Epidermal melanocyte (primary cell): ENCODE measurements at regions not wholly inside any gene's neighbourhood (a gene's known extent, or its start where the extent isn't known, plus 50 kb on each side); places are given as distances from the start of the nearest gene placed in this dataset.
"Not testable (repeated sequence)": the region's sequence is repeated elsewhere in the genome, so short reads cannot be mapped to it uniquely, and the experiment has no call there.

ENCODE experiments used
- DNase-seq: peaks from one replicate; pipeline ENCODE4 v3.0.0; 2011; ENCODE audit warnings: low spot score; ENCODE audit not compliant: insufficient read length

DNA sequence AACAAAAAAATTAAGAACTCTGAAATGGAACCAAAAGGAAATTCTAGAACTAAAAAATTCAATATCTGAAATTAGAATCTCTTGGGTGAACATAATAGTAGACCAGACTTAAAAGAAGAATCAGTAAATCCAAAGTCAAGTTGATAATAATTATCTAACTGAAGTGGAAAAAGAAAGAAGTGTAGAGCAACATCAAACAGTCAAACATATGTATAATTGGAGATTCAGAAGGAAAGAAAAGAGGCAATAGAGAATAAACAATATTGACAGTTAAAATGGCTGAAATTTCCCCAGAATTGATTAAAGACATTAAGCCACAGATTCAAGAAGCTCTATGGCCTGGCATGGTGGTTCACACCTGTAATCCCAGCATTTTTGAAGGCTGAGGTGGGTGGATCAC lies 383.6 kb downstream of the PREX1 start:
- no peak for DNase-seq

DNA sequence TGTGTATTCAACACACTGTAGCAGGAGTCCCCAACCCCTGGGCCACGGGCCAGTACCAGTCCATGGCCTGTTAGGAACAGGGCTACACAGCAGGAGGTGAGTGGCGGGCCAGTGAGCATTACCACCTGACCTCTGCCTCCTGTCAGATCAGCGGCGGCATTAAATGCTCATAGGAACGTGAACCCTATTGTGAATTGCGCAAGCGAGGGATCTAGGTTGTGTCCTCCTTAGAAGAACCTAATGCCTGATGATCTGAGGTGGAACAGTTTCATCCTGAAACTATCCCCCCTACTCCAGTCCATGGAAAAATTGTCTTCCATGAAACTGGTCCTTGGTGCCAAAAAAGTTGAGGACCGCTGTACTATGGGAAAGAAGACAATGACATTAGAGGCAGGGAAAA lies 386.9 kb downstream of the PREX1 start:
- DNase-seq: no peak

- DNase-seq: not testable (repeated sequence)
These were observed 387.5 kb downstream of the PREX1 start for GRCh38 chr20:48440261-48440660.

GRCh38 chr20:48437146-48437545 lies 390.7 kb downstream of the PREX1 start:
- DNase-seq: no peak

- DNase-seq: not testable (repeated sequence)
These were observed 391.2 kb downstream of the PREX1 start for GRCh38 chr20:48436609-48437008.

DNA sequence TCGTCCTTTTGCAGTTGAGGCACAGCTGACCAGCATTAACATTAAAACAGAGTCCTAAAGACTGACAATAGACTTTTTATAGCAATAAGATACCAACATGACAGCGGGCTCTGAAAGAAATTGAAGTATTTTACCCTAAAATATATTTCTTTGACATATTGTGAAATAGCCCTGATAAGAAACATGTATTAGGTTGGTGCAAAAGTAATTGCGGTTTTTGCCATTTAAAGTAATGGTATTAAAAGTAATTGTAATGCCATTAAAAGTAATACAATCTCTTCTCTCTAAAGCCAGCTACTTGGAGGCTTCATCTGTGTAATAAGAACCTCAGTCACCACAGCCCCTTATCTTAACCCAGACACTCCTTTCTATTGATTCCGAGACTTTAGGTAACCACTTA lies 394.6 kb downstream of the PREX1 start:
- DNase-seq: no peak

DNA sequence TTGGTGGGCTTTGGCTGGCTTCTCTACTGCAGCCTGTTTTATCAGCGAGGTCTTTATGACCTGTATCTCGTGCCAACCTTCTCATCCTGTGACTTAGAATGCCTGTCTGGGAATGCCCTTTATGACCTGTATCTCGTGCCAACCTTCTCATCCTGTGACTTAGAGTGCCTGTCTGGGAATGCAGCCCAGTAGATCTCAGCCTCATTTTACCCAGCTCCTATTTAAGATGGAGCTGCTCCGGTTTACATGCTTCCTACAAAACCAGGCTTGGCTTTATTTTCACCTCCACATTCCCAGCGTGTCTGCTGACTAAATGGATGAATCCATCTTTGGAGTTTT lies 395.3 kb downstream of the PREX1 start:
- DNase-seq: no peak

DNA sequence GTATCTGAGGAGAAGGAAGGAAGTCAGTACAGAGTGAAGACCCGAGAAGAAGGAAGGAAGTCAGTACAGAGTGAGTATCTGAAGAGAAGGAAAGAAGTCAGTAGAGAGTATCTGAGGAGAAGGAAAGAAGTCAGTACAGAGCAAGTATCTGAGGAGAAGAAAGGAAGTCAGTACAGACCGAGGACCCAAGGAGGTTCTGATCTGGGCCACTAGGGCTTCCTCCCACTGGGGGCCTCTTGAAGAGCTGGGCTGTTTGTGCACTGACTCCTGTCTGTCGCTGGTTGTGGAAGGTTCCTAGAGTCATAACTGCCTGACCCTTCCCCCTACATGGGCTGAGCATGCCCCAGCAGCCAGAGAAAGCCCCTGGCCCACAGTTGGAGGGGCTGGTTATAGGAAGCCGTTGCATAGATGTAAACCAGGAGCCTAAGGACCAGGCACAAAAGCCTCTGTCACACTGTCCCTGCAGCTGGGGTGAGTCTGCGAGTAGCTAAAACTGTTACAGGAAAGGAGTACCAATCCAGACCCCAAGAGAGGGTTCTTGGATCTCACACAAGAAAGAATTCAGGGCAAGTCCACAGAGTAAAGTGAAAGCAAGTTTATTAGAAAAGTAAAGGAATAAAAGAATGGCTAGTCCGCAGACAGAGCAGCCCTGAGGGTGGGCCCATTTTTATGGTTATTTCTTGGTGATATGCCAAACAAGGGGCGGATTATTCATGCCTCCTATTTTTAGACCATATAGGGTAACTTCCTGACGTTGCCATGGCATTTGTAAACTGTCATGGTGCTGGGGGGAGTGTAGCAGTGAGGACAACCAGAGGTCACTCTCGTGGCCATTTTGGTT lies 395.9 kb downstream of the PREX1 start:
- DNase-seq: no peak

DNA sequence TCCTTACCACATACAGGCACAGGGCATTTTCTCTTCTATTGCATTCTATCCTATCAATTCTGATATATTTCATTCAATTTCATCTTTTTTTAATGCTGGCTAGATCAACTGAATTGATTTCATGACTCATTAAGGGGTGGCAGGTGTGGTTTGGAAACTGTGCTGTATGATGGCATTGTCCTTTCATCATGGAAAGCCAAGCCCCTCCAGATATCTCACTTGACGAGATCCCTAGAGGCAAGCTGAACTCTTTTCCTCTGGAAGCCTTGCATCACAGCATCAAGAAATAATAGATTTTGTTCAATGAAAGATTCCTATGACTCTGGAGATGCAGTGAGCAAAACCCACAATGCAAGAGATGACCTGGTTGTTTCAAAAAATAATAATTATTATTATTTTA lies 401.2 kb downstream of the PREX1 start:
- DNase-seq: no peak

DNA sequence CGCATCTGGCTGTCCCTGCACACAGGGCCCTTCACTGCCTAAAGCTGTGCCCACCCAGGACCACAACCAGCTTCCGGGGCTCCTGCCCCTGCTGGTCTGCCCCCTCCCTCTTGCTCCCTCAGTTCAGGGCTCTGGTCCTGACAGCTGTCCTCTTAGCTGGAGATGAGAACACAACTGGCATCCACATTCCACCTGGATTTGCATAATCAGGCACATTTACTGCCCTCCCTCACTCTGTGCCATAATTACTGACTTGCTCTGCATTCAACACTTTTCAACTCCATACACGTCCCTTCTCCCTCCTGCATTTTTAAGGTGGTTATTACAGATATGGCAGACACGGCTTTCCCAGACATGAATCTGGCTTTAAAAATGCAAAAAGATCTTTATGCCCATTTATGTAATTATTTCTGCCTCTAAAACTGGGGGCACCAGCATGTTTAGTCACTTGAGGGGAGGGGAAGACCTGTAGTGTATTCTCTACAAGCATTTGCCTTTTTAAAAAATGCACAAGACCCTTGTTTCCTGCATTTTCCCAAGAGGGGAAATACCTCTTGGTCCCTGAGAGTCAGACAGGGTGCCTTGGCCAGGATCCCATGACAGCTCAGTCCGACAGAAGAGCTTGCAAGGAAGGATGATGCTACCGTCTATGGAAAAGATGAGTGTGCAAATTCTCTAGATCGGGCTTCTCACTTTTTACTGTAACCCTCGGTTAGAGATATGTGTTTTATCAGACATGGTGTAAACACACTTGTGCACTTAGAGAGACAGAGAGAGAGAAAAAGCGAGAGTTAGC lies 401.8 kb downstream of the PREX1 start:
- no peak for DNase-seq

- DNase-seq: no peak
These were observed 402.5 kb downstream of the PREX1 start for GRCh38 chr20:48425321-48425720.

DNA sequence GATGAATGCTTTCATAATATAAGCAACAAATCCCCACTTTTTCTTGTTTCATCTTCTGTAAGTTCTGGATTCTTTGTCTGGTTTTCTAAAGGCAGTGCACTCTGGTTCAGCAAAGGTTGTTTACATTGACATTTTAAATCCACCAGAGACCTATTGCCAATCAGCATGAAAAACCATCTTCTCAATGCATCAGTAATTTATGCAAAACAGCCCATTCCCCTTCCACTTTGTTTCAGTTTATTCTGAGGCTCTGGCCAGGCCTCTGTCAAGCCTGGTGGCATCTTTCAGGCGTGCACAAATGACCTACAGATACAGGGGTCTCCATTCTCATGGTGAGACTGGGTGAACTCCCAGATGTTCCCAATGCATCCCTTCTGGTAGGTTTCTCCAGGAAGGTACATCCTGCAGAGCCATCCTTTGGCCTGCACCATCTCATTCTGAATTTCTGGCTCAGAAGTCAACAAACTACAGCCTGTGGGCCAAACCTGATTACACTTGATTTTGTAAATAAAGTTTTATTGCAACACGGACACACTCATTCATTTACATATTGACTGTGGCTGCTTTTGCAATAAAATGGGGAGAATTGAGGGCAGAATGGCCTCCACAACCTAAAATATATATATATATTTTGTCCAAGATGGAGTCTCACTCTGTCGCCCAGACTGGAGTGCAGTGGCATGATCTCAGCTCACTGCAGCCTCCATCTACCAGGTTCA lies 405.4 kb downstream of the PREX1 start:
- no peak for DNase-seq

- DNase-seq: no peak
These were observed 406.3 kb downstream of the PREX1 start for GRCh38 chr20:48421547-48421946.

DNA sequence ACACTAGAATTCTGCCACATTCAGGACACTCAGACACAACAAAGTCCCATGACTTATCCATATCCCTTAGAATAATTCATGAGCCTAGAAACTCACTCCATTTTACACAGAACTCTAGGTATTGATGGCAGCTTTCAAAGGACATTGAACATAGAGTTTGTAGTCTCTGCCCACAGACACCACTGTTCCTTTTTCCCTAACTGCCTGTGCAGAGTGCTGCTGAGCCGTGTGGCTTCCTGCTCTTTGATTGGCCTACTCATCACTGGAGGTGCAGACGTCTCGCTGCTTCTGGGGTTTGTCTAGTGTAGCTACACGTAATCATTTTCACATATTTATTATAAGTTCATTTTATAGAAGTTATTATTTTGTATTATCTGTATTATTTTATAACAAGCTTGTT lies 407.6 kb downstream of the PREX1 start:
- DNase-seq: no peak

- DNase-seq: no peak
These were observed 408.6 kb downstream of the PREX1 start for GRCh38 chr20:48419173-48419572.

DNA sequence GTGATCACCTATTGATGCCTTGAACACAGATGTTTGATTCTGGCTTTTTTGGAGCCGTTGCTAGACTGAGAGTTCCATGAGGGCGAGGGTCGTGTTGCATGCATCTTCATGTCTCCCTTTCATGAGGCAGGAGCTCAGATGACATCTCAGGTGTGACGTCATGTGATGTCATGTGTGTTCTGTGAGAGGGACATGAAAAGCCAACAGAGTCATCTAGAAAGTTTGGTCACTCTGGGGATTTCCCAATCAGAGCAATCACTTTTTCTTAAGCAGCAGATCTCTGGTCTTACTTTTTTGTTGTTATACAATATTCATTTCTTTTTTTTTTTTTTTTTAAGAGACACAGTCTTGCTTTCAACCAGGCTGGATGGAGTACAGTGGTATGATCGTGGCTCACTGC lies 411.8 kb downstream of the PREX1 start:
- no peak for DNase-seq

- DNase-seq: no peak
These were observed 413.0 kb downstream of the PREX1 start for GRCh38 chr20:48414786-48415185.

DNA sequence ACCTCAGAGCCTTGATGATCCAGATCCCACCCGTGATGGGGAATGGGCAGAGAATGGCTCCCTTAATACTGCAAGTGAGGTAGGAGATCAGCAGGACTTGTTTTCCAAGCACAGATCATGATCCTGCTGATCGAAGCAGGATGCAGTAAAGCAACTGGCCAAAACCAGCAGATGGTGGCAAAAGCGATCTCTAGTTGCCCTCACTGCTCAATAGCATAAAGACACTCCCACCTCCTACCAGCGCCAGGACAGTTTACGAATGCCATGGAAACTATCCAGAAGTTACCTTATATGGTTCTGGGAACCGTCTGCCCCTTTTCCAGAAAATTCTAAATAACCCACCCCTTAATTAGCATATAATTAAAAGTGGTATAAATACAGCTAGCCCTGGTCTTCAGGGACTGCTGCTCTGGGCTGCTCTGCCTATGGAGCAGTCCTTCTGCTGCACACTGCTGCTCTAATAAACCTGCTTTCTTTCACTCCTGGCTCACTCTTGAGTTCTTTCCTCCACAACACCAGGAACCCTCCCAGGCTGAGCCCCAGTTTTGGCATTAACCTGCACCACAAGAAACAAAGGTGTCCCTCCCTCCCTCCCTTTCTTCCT lies 415.8 kb downstream of the PREX1 start:
- DNase-seq: no peak

DNA sequence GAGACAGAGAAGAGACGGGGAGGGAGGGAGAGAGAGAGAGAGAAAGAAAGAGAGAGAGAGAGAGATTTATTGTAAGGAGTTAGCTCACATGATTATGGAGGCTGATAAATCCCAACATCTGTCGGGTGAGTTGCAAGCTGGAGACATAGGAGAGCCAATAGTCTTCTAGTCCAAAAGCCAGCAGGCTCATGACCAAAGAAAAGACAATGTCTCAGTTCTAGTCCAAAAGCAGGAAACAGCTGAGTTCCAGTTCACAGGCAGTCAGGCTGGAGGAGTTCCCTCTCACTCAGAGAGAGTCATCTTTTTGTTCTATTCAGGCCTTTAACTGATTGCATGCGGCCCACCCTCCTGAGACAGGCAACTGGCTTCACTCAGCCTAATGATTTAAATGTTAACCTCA lies 416.6 kb downstream of the PREX1 start:
- no peak for DNase-seq

GRCh38 chr20:48409055-48409615 lies 418.7 kb downstream of the PREX1 start:
- DNase-seq: no peak

GRCh38 chr20:48407710-48408109 lies 420.1 kb downstream of the PREX1 start:
- DNase-seq: no peak
